ENCODE measurements at regions not wholly inside any gene's neighbourhood (a gene's known extent, or its start where the extent isn't known, plus 50 kb on each side); places are given as distances from the start of the nearest gene placed in this dataset.

GRCh38 chr5:114184006-114184405 lies 177.9 kb upstream of the KCNN2 start:
- TF ChIP-seq CTCF (IDR thresholded peaks at IDR 0.05), result no peak
- TF ChIP-seq EP300 (IDR thresholded peaks at IDR 0.05), result no peak
- no peak for TF ChIP-seq POLR2A (IDR thresholded peaks at IDR 0.05)
- TF ChIP-seq POLR2AphosphoS5 (IDR thresholded peaks at IDR 0.05), result no peak
